K562 (cell line): ENCODE measurements at regions not wholly inside any gene's neighbourhood (a gene's known extent, or its start where the extent isn't known, plus 50 kb on each side); places are given as distances from the start of the nearest gene placed in this dataset.

ENCODE experiments used
- ATAC-seq: fragments of 200-7000 bp; cut with Tn5 transposase; 3 replicates; pipeline ENCODE4 v1.9.1; 2020; ENCODE audit warnings: moderate library complexity
- BruUV-seq: library from RNA; stranded (reverse); fragments of 400-500 nt; replicated peaks from 2 replicates; lab custom pipeline; 2021; lab: Mats Ljungman, UMichigan
- CTCF ChIA-PET: fragments of 300-600 bp; formaldehyde crosslinking; extraction: SDS; loops from one replicate; lab custom pipeline; 2021; ENCODE audit warnings: low intra/inter-chr PET ratio; lab: Yijun Ruan, JAX
- POLR2A ChIA-PET: fragments of 300-600, 350-650 bp; sonication (Branson Sonifier 250); formaldehyde crosslinking; extraction: SDS; loops from one replicate; lab custom pipeline; 2021; ENCODE audit warnings: antibody characterized with exemption, inconsistent platforms; lab: Yijun Ruan, JAX
- DNase-seq, 4 experiments: peaks; one replicate each; pipeline versions ENCODE4 v3.0.0 to v3.0.0-alpha.2; 2011 to 2018; ENCODE audit warnings: low spot score in 3 of 4, mixed read lengths in 3 of 4; ENCODE audit errors: extremely low read depth in 1 of 4
- FAIRE-seq: peaks from 2 replicates; lab custom pipeline; 2011; peaks lifted over from hg19 to GRCh38; lab: Jason Lieb, UNC
- H2AFZ ChIP-seq: 2 replicates; pipeline ENCODE4 v1.6.0; 2011; ENCODE audit warnings: low read depth, low read length, control low read depth, inconsistent platforms
- H3K27ac ChIP-seq: fragments of 200-600 bp; 3 replicates; pipeline ENCODE4 v1.8.0; 2011; ENCODE audit warnings: low read depth, mild to moderate bottlenecking, control low read depth, inconsistent platforms, low read length, moderate library complexity, mixed read lengths; ENCODE audit errors: extremely low read depth
- H3K27me3 ChIP-seq, 2 experiments: fragments of 300-600 bp in 1 of 2; 2 replicates in 1 of 2; 3 replicates in 1 of 2; pipeline versions ENCODE4 v1.6.0 to v1.8.0; 2011; ENCODE audit warnings: inconsistent platforms in 2 of 2, low read length in 2 of 2, mild to moderate bottlenecking in 1 of 2, mixed read lengths in 1 of 2, moderate library complexity in 1 of 2; ENCODE audit not compliant: control insufficient read depth in 2 of 2, insufficient read depth in 2 of 2
- H3K36me3 ChIP-seq: fragments of 300-600 bp; 3 replicates; pipeline ENCODE4 v1.8.0; 2011; ENCODE audit warnings: mild to moderate bottlenecking, low read length, inconsistent platforms; ENCODE audit not compliant: control insufficient read depth, insufficient read depth
- H3K4me1 ChIP-seq, 2 experiments: fragments of 200-600 bp in 1 of 2; replicated peaks in 1 of 2; 2 replicates in 1 of 2; 3 replicates in 1 of 2; pipeline versions ENCODE4 v1.5.1 to v1.8.0; 2011; ENCODE audit warnings: inconsistent platforms in 2 of 2, low read length in 2 of 2, mild to moderate bottlenecking in 1 of 2, mixed read lengths in 1 of 2, moderate library complexity in 1 of 2; ENCODE audit not compliant: control insufficient read depth in 2 of 2, insufficient read depth in 2 of 2
- H3K4me2 ChIP-seq: 2 replicates; pipeline ENCODE4 v1.6.1; 2011; ENCODE audit warnings: low read length, control low read depth, inconsistent platforms, mixed read lengths; ENCODE audit not compliant: insufficient read depth
- H3K4me3 ChIP-seq: fragments of 200-600 bp; sonication (generic), shearing (Covaris generic); 2 replicates; pipeline ENCODE4 v1.5.1; 2016; ENCODE audit warnings: control low read depth, inconsistent platforms
- H3K79me2 ChIP-seq: fragments of 200-600 bp; 3 replicates; pipeline ENCODE4 v1.8.0; 2011; ENCODE audit warnings: low read length, inconsistent platforms; ENCODE audit not compliant: control insufficient read depth, insufficient read depth
- H3K9ac ChIP-seq, 2 experiments: 2 replicates each; pipeline versions ENCODE4 v1.6.0 to v1.6.1; 2011; ENCODE audit warnings: low read depth in 2 of 2, low read length in 2 of 2, control low read depth in 1 of 2, inconsistent platforms in 1 of 2, mild to moderate bottlenecking in 1 of 2, mixed read lengths in 1 of 2; ENCODE audit not compliant: insufficient read depth in 1 of 2
- H3K9me1 ChIP-seq: one replicate; pipeline ENCODE4 v1.6.0; 2011; ENCODE audit warnings: inconsistent platforms, mild to moderate bottlenecking, low read length, moderate library complexity; ENCODE audit not compliant: control insufficient read depth, insufficient read depth
- H3K9me3 ChIP-seq: replicated peaks from 2 replicates; pipeline ENCODE4 v1.5.1; 2011; ENCODE audit warnings: low read depth, low read length, inconsistent platforms; ENCODE audit not compliant: control insufficient read depth, insufficient read depth
- H4K20me1 ChIP-seq: replicated peaks from 2 replicates; pipeline ENCODE4 v1.6.1; 2011; ENCODE audit warnings: low read length, inconsistent platforms, mixed read lengths; ENCODE audit not compliant: control insufficient read depth, insufficient read depth
- CBX3 ChIP-seq, 2 experiments: IDR thresholded peaks; 1 replicate in 1 of 2; 2 replicates in 1 of 2; pipeline ENCODE4 v1.6.1; 2012; ENCODE audit warnings: inconsistent platforms in 2 of 2, low read length in 2 of 2, borderline replicate concordance in 1 of 2, control low read depth in 1 of 2
- MED1 ChIP-seq: sonication (generic); formaldehyde crosslinking; IDR thresholded peaks from 2 replicates; pipeline ENCODE4 v1.8.1; 2023; ENCODE audit warnings: missing genetic modification reagents, borderline replicate concordance
- SETDB1 ChIP-seq: IDR thresholded peaks from one replicate; pipeline ENCODE4 v1.6.1; 2012; ENCODE audit warnings: low read length, control low read depth, inconsistent platforms
- TFAP4 ChIP-seq: sonication (generic); formaldehyde crosslinking; IDR thresholded peaks from 2 replicates; pipeline ENCODE4 v1.8.0; 2022; ENCODE audit warnings: missing genetic modification reagents, mild to moderate bottlenecking, moderate library complexity, borderline replicate concordance
- ZNF395 ChIP-seq: fragments of 200-800 bp; sonication (Bioruptor generic); IDR thresholded peaks from 2 replicates; pipeline ENCODE4 v1.6.1; 2017; ENCODE audit warnings: missing genetic modification characterization, missing compliant biosample characterization
- ZSCAN29 ChIP-seq: fragments of 450-650 bp; IDR thresholded peaks from 2 replicates; pipeline ENCODE4 v1.6.1; 2017
- WGBS: fragments of 100-300 bp; shearing (Covaris generic); methylation state at CpG from one replicate; pipeline ENCODE4 v1.1.6; 2016; ENCODE audit warnings: low coverage, mixed read lengths; ENCODE audit not compliant: insufficient coverage; ENCODE audit errors: missing lambda C conversion rate; 5-methylcytosine and 5-hydroxymethylcytosine counted together
- in situ Hi-C: fragments of 300-500 bp; cut with MboI; formaldehyde crosslinking; loops from 4 replicates; pipeline ENCODE4 v1.15.0; 2018; ENCODE audit warnings: inconsistent platforms, mixed read lengths
- intact Hi-C: fragments of 100-400 bp; cut with micrococcal nuclease; formaldehyde crosslinking; loops from 2 replicates; pipeline ENCODE4 v1.14.2; 2022

GRCh38 chr14:58987591-58987990, 200.9 kb upstream of the DAAM1 start:
- Histone ChIP-seq H2AFZ (no peak overlapping the region), H3K9me3 (no peaks in the 10 kb centered on the region), H3K27ac (no peak overlapping the region), H3K36me3 (no peaks in the 10 kb centered on the region), H3K4me1 (no peaks in the 10 kb centered on the region), H3K79me2 (no peaks in the 10 kb centered on the region), H3K9ac (no peak overlapping the region), H3K4me3 (no peak overlapping the region), H4K20me1 (no peaks in the 10 kb centered on the region), H3K4me2 (no peak overlapping the region), H3K9me1 (no peaks in the 10 kb centered on the region), H3K27me3 (no peaks in the 10 kb centered on the region)
- intact Hi-C loops = no loop called here
- no peak for FAIRE-seq
- BruUV-seq = no TSS peak
- no peak for TF ChIP-seq CBX3 (IDR thresholded peaks at IDR 0.05; ENCODE audit: borderline replicate concordance in 1 of 2, low read length in 2 of 2)
- no peak for TF ChIP-seq ZNF395 (CRISPR knock-in tag)
- no peak for TF ChIP-seq MED1 (CRISPR knock-in tag)
- TF ChIP-seq ZSCAN29 = no peak
- TF ChIP-seq SETDB1 = no peak
- no peak for TF ChIP-seq TFAP4
- no peak for DNase-seq
- in situ Hi-C loops = no loop called here
- WGBS = 0% methylated on average over 2 of the region's 3 CpGs
- ATAC-seq = no peak
- POLR2A ChIA-PET = no interaction called here
- CTCF ChIA-PET = no interaction called here
